ENCODE measurements at regions not wholly inside any gene's neighbourhood (a gene's known extent, or its start where the extent isn't known, plus 50 kb on each side); places are given as distances from the start of the nearest gene placed in this dataset.

- TF ChIP-seq CTCF (IDR thresholded peaks at IDR 0.05) (no peak), POLR2A (IDR thresholded peaks at IDR 0.05) (no peak)
Observed at GRCh38 chr17:73759734-73760438, 115.6 kb upstream of the SDK2 start.

Measured in lower leg skin (tissue), 3 donors.